Cardiac muscle cell (in vitro differentiated cells and primary cell): ENCODE measurements at regions not wholly inside any gene's neighbourhood (a gene's known extent, or its start where the extent isn't known, plus 50 kb on each side); places are given as distances from the start of the nearest gene placed in this dataset.
A peak's percentile ranks its signal among the peaks of the same experiment; 100 is the strongest.
"Not testable (repeated sequence)": the region's sequence is repeated elsewhere in the genome, so short reads cannot be mapped to it uniquely, and the experiment has no call there.

ENCODE experiments used
- DNase-seq, 2 donors: peaks; one replicate each; pipeline versions ENCODE4 v3.0.0 to v3.0.0-alpha.2; 2010 to 2017; ENCODE audit warnings: low read depth in 1 of 2, low spot score in 1 of 2
- H3K27ac ChIP-seq: fragments of 200-600 bp; sonication (generic); 2 replicates; pipeline ENCODE4 v1.5.1; 2016
- H3K27me3 ChIP-seq: fragments of 200-600 bp; sonication (generic); 2 replicates; pipeline ENCODE4 v1.6.0; 2016; ENCODE audit warnings: control low read depth
- H3K36me3 ChIP-seq: fragments of 200-600 bp; sonication (generic); 2 replicates; pipeline ENCODE4 v1.5.1; 2016; ENCODE audit warnings: control low read depth
- H3K4me1 ChIP-seq: fragments of 200-600 bp; sonication (generic); 2 replicates; pipeline ENCODE4 v1.8.1; 2017; ENCODE audit warnings: low read depth, mild to moderate bottlenecking, mixed run types
- H3K4me3 ChIP-seq: fragments of 200-600 bp; sonication (generic); 2 replicates; pipeline ENCODE4 v1.5.1; 2016; ENCODE audit warnings: mild to moderate bottlenecking
- H3K9me3 ChIP-seq: fragments of 200-600 bp; sonication (generic); 2 replicates; pipeline ENCODE4 v1.5.1; 2017; ENCODE audit warnings: low read depth, mild to moderate bottlenecking, control low read depth
- CTCF ChIP-seq: IDR thresholded peaks from 2 replicates; pipeline ENCODE4 v1.5.1; 2012; ENCODE audit warnings: low read depth, mild to moderate bottlenecking, low read length

GRCh38 chr11:92050305-92050704 lies 174.3 kb upstream of the FAT3 start:
- no peak overlapping the region for H3K4me3 ChIP-seq
- H3K27ac ChIP-seq = no peak overlapping the region
- no peaks in the 10 kb centered on the region for H3K27me3 ChIP-seq
- no peak for TF ChIP-seq CTCF
- no peaks in the 10 kb centered on the region for H3K4me1 ChIP-seq
- DNase-seq = no peak
- no peaks in the 10 kb centered on the region for H3K9me3 ChIP-seq
- H3K36me3 ChIP-seq = no peaks in the 10 kb centered on the region

- Histone ChIP-seq H3K27me3 (no peaks in the 10 kb centered on the region), H3K4me3 (no peak overlapping the region), H3K4me1 (no peaks in the 10 kb centered on the region), H3K27ac (no peak overlapping the region), H3K9me3 (no peaks in the 10 kb centered on the region), H3K36me3 (no peaks in the 10 kb centered on the region)
- DNase-seq = peak in 1 of 2 donors; percentile 31
- TF ChIP-seq CTCF = no peak
Measured at GRCh38 chr11:92048415-92048814, 176.2 kb upstream of the FAT3 start.

GRCh38 chr11:92046103-92046502 lies 178.5 kb upstream of the FAT3 start:
- Histone ChIP-seq H3K27ac (no peak overlapping the region), H3K9me3 (no peaks in the 10 kb centered on the region), H3K36me3 (no peaks in the 10 kb centered on the region), H3K4me3 (no peak overlapping the region), H3K27me3 (no peaks in the 10 kb centered on the region), H3K4me1 (no peaks in the 10 kb centered on the region)
- no peak for DNase-seq
- no peak for TF ChIP-seq CTCF

DNA sequence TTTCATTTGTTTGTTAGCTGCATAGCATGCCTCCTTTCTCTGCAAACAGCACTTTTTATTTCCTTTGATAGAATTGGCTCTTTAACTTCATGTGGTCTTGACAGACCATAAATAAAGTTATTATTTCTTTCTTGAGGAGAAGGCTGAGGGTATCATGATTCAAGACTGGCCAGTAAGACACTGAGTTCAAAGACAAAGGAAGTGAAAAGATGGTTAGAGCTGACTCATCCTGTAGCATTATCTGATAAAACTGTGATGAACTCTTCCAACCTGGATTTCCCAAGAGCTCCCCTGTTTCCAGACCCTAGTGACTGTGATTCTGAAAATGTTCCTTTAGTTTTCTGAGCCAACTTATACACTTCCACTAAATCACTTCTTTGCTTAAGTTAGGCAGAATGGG lies 179.3 kb upstream of the FAT3 start:
- Histone ChIP-seq H3K4me3 (no peak overlapping the region), H3K27ac (no peak overlapping the region), H3K9me3 (no peaks in the 10 kb centered on the region), H3K36me3 (no peaks in the 10 kb centered on the region), H3K27me3 (no peaks in the 10 kb centered on the region), H3K4me1 (no peaks in the 10 kb centered on the region)
- no peak for TF ChIP-seq CTCF
- DNase-seq = no peak

GRCh38 chr11:92035488-92035887 lies 189.1 kb upstream of the FAT3 start:
- H3K36me3 ChIP-seq = no peaks in the 10 kb centered on the region
- no peak overlapping the region for H3K27ac ChIP-seq
- no peaks in the 10 kb centered on the region for H3K4me1 ChIP-seq
- no peaks in the 10 kb centered on the region for H3K9me3 ChIP-seq
- H3K4me3 ChIP-seq = no peak overlapping the region
- TF ChIP-seq CTCF = no peak
- no peak for DNase-seq
- H3K27me3 ChIP-seq = no peaks in the 10 kb centered on the region

GRCh38 chr11:92027136-92027535 lies 197.5 kb upstream of the FAT3 start:
- H3K27me3 ChIP-seq, H3K9me3 ChIP-seq, H3K4me1 ChIP-seq, H3K36me3 ChIP-seq, DNase-seq, H3K4me3 ChIP-seq, H3K27ac ChIP-seq: not testable (repeated sequence)
